ENCODE measurements at regions not wholly inside any gene's neighbourhood (a gene's known extent, or its start where the extent isn't known, plus 50 kb on each side); places are given as distances from the start of the nearest gene placed in this dataset.
"Not testable (repeated sequence)": the region's sequence is repeated elsewhere in the genome, so short reads cannot be mapped to it uniquely, and the experiment has no call there.

DNA sequence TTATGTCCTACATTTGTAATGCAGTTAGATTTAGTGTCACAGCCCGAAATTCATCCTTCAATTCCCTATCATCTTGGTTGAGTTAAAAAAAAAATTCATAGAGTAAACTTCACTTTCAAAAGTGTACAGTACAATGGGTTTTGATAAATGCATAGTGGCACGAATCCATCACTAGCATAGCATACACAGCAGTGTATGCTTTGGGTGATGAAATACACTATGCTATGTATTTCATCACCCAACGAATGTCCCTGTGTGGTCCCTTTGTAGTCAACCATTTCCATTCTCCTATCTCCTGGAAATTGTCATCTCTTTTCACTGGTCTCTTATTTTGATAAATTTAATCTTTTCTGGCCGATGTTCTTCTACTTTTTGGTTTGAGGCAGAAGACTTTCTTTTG lies 129.4 kb upstream of the BASP1 start:
- no peak for DNase-seq

DNA sequence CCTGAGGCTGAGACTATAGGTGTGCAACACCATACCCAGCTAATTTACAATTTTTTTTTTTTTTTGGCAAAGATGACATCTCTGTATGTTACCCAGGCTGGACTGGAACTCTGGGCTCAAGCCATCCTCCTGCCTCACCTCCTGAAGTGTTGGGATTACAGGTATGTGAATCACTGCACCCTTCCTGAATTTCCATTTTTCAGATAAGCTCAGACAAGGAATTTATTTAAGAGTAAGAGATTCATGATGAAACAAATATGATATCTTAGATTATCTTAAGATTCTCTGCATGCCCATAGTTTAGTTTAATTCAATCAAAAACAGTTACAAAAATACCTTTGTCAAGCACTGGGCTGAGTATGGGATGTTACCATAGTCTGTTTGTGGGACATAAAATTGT lies 128.4 kb upstream of the BASP1 start:
- DNase-seq = no peak

DNA sequence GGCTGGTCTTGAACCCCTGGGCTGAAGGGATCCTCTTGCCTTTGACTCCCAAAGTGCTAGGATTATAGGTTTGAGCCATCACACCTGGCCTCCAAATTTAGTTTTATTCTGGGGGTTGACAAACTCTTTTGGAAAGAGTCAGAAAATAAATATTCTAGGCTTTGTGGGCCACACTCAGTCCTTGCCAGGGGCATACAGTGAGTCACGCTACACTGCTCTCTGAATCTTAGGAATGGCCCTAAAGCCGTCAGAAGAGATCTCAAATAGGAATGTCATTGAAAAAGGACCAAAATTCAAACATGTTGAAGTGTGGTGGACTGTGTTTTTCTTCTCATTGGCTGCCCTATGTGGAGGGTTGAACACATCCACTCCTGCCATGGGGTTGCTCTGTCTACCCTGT lies 127.7 kb upstream of the BASP1 start:
- DNase-seq = no peak

DNA sequence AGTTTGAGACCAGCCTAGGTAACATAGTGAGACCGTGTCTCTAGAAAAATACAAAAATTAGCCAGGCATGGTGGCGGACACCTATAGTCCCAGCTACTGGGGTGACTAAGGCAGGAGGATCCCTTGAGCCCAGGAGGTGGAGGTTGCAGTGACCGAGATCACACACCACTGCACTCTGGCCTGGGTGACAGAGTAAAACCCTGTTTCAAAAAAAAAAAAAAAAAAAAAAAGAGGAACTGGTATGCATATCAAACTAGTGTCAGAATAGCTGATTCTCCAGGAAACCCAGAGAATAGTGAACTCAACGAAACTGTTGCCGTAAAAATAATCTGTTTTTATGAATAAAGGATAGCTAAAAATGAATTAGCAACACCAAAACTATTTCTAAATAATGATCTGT lies 126.6 kb upstream of the BASP1 start:
- no peak for DNase-seq

GRCh38 chr5:17094830-17095229 lies 122.6 kb upstream of the BASP1 start:
- DNase-seq = no peak

- DNase-seq = peak; percentile 69
Observed at GRCh38 chr5:17096952-17097695, 120.3 kb upstream of the BASP1 start.

GRCh38 chr5:17099946-17100345 lies 117.5 kb upstream of the BASP1 start:
- DNase-seq = no peak

GRCh38 chr5:17103461-17103860 lies 114.0 kb upstream of the BASP1 start:
- no peak for DNase-seq

DNA sequence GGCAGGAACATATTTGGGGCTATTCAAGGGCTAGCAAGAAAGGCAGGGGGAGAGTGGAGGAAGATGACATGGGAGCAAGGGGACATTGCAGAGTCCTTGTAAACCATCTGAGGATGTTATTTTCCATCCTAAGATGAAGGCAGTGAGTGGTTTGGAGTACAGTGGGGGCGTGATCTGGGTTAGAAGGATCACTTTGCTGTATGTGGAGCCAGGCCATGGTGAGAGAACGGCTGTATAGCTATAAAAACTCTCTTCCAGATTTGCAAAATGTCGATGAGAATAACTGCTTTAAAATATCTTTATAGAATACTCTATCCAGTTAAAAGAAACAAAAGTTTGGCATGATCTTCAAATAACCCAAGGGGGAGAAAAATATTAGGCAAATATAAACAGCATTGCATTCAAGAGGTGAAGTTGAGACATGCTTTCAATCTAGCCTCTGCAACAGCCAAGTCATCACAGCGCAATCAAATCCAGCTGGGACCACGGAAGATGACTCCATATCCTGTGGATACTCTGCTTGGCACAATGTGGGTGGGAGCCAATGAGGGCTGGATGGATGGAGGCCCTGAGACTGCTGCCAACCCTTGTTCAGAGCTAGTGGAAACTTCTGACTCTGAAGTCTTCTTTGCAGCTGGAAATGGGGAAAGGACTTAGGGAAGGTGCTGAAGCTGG lies 111.5 kb upstream of the BASP1 start:
- DNase-seq = no peak

DNA sequence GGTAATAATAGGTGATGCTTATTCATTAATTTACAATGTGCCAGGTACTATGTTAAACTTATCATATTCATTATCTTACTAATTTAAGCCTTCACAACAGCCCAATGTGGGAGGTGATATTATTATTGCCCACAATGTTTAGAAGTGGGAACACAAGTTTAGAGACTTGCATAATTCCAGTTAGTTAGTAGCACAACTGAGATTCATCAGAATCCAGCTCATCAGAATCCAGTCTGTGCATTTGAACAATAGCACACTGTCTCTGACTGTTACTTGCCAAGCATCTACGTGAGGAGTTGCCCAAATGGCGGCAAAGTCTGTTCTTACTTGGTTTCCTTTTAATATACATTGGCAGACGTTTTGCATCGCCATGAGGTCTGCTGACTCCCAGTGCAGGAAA lies 110.9 kb upstream of the BASP1 start:
- no peak for DNase-seq

DNA sequence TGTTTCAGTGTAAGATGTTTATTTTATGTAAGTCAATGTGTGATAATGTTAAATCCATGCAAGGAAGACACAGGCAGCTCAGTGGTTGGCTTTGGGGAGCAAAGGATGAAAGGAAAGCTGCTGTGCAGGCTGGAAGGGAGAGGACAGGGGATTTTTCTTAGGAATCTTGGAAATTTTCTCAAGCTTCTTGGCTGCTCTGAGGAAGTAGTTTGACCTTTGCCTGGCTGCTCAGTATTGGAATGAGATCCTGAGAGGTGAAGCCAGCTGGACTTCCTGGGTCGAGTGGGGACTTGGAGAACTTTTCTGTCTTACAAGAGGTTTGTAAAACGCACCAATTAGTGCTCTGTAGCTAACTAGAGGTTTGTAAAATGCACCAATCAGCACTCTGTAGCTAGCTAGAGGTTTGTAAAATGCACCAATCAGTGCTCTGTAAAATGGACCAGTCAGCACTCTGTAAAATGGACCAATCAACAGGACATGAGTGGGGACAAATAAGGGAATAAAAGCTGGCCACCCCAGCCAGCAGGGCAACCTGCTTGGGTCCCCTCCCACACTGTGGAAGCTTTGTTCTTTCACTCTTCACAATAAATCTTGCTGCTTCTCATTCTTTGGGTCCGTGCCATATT lies 105.2 kb upstream of the BASP1 start:
- not testable (repeated sequence) for DNase-seq

DNA sequence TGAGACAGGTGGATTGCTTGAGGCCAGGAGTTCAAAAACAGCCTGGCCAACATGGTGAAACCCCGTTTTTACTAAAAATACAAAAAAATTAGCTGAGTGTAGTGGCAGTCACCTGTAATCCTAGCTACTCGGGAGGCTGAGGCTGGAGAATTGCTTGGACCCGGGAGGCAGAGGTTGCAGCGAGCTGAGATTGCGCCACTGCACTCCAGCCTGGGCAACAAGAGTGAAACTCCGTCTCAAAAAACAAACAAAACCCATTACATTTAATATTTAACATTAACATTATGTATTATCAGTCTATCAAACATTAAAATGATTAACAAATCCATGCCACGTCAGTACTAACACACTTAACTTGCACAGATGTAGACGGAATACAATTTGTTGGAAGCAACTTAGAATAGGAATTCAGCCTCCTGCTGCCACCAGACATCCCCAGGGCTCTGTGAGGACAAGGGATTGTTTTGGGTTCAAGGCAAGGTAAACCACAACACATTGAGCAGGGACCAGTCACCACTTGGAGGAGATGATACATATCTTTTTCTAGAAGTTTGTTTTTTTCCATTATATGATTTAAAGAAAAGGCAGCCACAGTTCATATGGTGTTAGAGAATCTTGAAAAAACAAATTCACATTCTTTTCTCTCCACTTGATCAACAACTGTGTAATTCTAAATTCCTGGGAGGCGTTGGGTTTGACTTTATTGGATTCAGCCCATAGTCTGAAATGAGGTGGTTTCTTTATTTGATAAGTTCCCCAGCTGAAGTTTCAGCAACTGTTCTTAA lies 104.1 kb upstream of the BASP1 start:
- no peak for DNase-seq

GRCh38 chr5:17114233-17114632 lies 103.2 kb upstream of the BASP1 start:
- DNase-seq = no peak

GRCh38 chr5:17114715-17115599 lies 102.5 kb upstream of the BASP1 start:
- no peak for DNase-seq

- no peak for DNase-seq
Observed at GRCh38 chr5:17115855-17116254, 101.6 kb upstream of the BASP1 start.

- no peak for DNase-seq
Observed at GRCh38 chr5:17118631-17119030, 98.8 kb upstream of the BASP1 start.

DNA sequence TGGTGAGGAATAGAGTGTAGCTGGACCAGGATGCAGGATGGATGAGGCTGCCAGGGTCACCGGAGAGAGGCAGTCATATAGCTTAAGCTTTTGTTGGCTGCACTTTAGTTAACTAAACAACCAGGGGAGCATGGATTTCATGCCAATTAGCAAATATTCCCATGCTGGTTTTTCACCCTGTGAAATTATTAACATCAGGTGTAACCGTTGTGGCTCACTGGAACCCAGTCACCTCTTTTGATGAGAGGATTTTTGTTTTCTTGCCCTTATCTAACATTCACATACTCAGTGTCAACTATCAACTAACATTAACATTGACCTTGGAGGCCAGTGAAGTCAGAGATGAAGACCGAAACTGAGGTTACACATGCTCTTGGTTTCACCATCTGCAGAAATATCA lies 97.2 kb upstream of the BASP1 start:
- no peak for DNase-seq

GRCh38 chr5:17121776-17122175 lies 95.7 kb upstream of the BASP1 start:
- no peak for DNase-seq

DNA sequence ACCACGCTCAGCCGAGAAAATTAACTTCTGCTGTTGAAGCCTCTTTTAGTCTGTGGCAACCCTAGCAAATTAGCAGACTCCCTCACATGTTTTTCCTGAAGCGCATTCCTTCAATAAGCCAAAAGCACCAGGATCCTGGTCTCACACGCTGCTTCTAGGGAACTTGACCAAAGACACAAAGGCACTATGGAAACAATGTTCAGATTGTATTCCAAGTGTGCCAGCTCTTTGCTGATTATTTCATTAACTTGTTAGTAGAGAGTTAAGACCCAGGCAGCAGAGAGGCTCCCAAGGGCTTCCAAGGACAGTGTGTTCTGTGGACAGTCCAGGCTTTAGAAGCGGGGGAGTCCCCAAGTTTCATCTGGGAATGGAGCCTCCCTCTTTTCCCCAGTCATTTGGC lies 94.4 kb upstream of the BASP1 start:
- no peak for DNase-seq

DNA sequence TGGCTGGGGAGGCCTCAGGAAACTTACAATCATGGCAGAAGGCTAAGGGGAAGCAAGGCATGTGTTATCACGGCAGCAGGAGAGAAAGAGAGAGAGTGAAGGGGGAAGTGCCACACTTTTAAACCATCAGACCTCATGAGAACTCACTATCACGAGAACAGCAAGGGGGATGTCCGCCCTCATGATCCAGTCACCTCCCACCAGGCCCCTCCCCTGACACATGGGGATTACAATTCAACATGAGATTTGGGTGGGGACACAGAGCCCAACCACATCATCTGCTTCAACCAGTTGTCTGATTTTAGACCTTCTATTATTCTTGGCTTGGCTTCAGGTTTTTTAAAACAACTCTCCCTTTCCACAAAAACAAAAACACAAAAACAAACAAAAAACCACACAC lies 93.7 kb upstream of the BASP1 start:
- DNase-seq = not testable (repeated sequence)

- no peak for DNase-seq
Observed at GRCh38 chr5:17127743-17128231, 89.6 kb upstream of the BASP1 start.
